ENCODE measurements at regions not wholly inside any gene's neighbourhood (a gene's known extent, or its start where the extent isn't known, plus 50 kb on each side); places are given as distances from the start of the nearest gene placed in this dataset.

DNA sequence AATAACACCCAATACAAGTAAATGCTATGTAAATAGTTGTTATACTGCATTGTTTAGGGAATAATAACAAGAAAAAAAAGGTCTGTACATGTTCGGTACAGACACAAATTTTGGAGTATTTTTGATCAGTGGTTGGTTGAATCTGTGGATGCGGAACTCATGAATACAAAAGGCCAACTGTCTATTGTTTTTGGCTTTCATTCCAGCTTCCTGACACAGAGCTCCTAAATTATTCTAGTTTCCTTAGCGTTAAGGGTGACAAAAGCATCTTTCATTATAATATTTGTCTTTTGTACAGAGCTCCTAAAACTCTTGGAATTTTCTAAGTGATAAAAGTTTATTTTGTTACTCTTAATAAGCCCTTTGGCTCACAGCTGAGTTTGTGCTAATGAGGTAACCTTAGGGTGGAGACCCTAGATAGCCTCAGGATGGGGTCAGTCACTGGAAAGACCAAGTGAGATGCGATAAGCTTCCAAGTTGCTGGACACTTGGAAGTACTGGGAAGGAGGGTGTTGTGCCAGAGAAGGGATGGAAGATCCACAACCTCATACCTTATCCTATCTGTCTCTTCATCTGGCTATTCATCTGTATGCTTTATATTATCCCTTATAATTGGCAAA lies 57.4 kb upstream of the PRRC2C start:
- 76% methylated on average over 4 of the region's 4 CpGs for WGBS
- Histone ChIP-seq H3K9me3 (ENCODE audit: control insufficient read depth in 4 of 4, low read length in 3 of 4) (no peaks in the 10 kb centered on the region), H3K27me3 (ENCODE audit: control insufficient read depth in 4 of 4, insufficient read depth in 4 of 4, low read length in 3 of 4) (peaks cover 0 to 2% (median 0%) of the 10 kb centered on the region in 4 donors), H3K4me1 (ENCODE audit: control insufficient read depth in 4 of 4, insufficient read depth in 4 of 4, low read length in 3 of 4) (no peaks in the 10 kb centered on the region), H3K36me3 (ENCODE audit: control insufficient read depth in 4 of 4, insufficient read depth in 3 of 4, low read depth in 1 of 4, low read length in 3 of 4) (no peaks in the 10 kb centered on the region), H3K9ac (ENCODE audit: low read depth in 1 of 2, low read length in 2 of 2) (no peak overlapping the region), H3K27ac (ENCODE audit: low read depth in 1 of 2, low read length in 2 of 2) (no peak overlapping the region), H3K4me3 (ENCODE audit: low read depth in 1 of 3, low read length in 3 of 3) (no peak overlapping the region)
- no peak for DNase-seq (ENCODE audit: low spot score)
- TF ChIP-seq YY1 (IDR thresholded peaks at IDR 0.05) (no peak), NR2F2 (IDR thresholded peaks at IDR 0.05) (peak; percentile 63)

DNA sequence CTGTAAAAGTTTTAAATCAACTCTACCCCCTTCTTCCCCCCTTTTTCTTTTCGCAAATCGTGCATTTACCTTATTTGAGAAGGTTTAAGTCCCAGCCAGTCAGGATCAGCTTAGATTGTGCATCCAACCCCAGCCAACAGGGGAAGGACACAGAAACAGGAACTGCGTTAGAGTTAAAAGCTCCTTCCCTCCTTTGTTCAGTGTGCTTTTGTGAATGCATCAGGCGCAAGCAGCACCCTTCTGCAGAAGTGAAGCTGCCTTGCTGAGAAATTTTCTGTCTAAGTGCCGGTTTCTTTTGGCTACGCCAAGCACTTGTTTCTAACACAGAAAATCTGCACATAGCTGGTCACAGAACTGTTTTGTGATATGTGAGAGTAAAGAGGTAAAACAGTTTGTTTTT lies 56.2 kb upstream of the PRRC2C start:
- peaks cover 0 to 2% (median 0%) of the 10 kb centered on the region in 4 donors for H3K27me3 ChIP-seq (ENCODE audit: control insufficient read depth in 4 of 4, insufficient read depth in 4 of 4, low read length in 3 of 4)
- no peaks in the 10 kb centered on the region for H3K9me3 ChIP-seq (ENCODE audit: control insufficient read depth in 4 of 4, low read length in 3 of 4)
- TF ChIP-seq GABPA (IDR thresholded peaks at IDR 0.05 in 1 of 2, conservative IDR thresholded peaks at IDR 0.05 in 1 of 2) = no peak
- H3K4me3 ChIP-seq (ENCODE audit: low read depth in 1 of 3, low read length in 3 of 3) = no peak overlapping the region
- WGBS = 90% methylated on average over 6 of the region's 6 CpGs
- H3K4me1 ChIP-seq (ENCODE audit: control insufficient read depth in 4 of 4, insufficient read depth in 4 of 4, low read length in 3 of 4) = no peaks in the 10 kb centered on the region
- no peaks in the 10 kb centered on the region for H3K36me3 ChIP-seq (ENCODE audit: control insufficient read depth in 4 of 4, insufficient read depth in 3 of 4, low read depth in 1 of 4, low read length in 3 of 4)
- H3K27ac ChIP-seq (ENCODE audit: low read depth in 1 of 2, low read length in 2 of 2) = no peak overlapping the region
- no peak for DNase-seq (ENCODE audit: low spot score)
- H3K9ac ChIP-seq (ENCODE audit: low read depth in 1 of 2, low read length in 2 of 2) = no peak overlapping the region

DNA sequence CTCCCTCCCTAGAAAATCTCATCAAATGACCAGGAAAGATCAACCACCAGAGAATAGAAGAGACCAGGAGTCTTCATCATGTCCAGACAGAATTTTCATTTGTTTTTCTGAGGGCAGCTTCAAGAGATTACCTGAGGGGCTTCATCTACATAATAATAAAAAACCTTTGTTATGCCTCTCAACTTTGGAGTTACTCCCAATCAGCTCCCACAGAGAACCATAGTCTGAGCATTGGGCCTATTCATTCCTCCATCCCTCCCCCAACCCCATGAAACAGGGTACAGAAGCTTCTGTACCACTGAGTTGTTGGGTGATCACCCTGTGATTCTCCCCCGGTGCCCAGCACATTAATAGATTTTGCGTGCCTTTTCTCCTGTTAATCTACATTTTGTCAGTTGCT lies 53.3 kb upstream of the PRRC2C start:
- Histone ChIP-seq H3K9me3 (ENCODE audit: control insufficient read depth in 4 of 4, low read length in 3 of 4) (no peaks in the 10 kb centered on the region), H3K4me1 (ENCODE audit: control insufficient read depth in 4 of 4, insufficient read depth in 4 of 4, low read length in 3 of 4) (no peaks in the 10 kb centered on the region), H3K27ac (ENCODE audit: low read depth in 1 of 2, low read length in 2 of 2) (no peak overlapping the region), H3K4me3 (ENCODE audit: low read depth in 1 of 3, low read length in 3 of 3) (no peak overlapping the region), H3K9ac (ENCODE audit: low read depth in 1 of 2, low read length in 2 of 2) (no peak overlapping the region), H3K27me3 (ENCODE audit: control insufficient read depth in 4 of 4, insufficient read depth in 4 of 4, low read length in 3 of 4) (peaks cover 0 to 2% (median 0%) of the 10 kb centered on the region in 4 donors), H3K36me3 (ENCODE audit: control insufficient read depth in 4 of 4, insufficient read depth in 3 of 4, low read depth in 1 of 4, low read length in 3 of 4) (no peaks in the 10 kb centered on the region)
- WGBS = 81% methylated on average over 2 of the region's 2 CpGs
- no peak for DNase-seq (ENCODE audit: low spot score)
- TF ChIP-seq HNF4A (conservative IDR thresholded peaks at IDR 0.05) (no peak), YY1 (IDR thresholded peaks at IDR 0.05) (no peak), FOXA2 (IDR thresholded peaks at IDR 0.05) (no peak), HNF4G (IDR thresholded peaks at IDR 0.05) (no peak), RXRA (IDR thresholded peaks at IDR 0.05) (no peak), FOXA1 (IDR thresholded peaks at IDR 0.05) (no peak)
- TF ChIP-seq, protein P1, sequence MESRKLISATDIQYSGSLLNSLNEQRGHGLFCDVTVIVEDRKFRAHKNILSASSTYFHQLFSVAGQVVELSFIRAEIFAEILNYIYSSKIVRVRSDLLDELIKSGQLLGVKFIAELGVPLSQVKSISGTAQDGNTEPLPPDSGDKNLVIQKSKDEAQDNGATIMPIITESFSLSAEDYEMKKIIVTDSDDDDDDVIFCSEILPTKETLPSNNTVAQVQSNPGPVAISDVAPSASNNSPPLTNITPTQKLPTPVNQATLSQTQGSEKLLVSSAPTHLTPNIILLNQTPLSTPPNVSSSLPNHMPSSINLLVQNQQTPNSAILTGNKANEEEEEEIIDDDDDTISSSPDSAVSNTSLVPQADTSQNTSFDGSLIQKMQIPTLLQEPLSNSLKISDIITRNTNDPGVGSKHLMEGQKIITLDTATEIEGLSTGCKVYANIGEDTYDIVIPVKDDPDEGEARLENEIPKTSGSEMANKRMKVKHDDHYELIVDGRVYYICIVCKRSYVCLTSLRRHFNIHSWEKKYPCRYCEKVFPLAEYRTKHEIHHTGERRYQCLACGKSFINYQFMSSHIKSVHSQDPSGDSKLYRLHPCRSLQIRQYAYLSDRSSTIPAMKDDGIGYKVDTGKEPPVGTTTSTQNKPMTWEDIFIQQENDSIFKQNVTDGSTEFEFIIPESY (IDR thresholded peaks at IDR 0.05) = no peak
- TF ChIP-seq, protein P2, sequence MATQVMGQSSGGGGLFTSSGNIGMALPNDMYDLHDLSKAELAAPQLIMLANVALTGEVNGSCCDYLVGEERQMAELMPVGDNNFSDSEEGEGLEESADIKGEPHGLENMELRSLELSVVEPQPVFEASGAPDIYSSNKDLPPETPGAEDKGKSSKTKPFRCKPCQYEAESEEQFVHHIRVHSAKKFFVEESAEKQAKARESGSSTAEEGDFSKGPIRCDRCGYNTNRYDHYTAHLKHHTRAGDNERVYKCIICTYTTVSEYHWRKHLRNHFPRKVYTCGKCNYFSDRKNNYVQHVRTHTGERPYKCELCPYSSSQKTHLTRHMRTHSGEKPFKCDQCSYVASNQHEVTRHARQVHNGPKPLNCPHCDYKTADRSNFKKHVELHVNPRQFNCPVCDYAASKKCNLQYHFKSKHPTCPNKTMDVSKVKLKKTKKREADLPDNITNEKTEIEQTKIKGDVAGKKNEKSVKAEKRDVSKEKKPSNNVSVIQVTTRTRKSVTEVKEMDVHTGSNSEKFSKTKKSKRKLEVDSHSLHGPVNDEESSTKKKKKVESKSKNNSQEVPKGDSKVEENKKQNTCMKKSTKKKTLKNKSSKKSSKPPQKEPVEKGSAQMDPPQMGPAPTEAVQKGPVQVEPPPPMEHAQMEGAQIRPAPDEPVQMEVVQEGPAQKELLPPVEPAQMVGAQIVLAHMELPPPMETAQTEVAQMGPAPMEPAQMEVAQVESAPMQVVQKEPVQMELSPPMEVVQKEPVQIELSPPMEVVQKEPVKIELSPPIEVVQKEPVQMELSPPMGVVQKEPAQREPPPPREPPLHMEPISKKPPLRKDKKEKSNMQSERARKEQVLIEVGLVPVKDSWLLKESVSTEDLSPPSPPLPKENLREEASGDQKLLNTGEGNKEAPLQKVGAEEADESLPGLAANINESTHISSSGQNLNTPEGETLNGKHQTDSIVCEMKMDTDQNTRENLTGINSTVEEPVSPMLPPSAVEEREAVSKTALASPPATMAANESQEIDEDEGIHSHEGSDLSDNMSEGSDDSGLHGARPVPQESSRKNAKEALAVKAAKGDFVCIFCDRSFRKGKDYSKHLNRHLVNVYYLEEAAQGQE (IDR thresholded peaks at IDR 0.05) = no peak
- TF ChIP-seq, protein P3, sequence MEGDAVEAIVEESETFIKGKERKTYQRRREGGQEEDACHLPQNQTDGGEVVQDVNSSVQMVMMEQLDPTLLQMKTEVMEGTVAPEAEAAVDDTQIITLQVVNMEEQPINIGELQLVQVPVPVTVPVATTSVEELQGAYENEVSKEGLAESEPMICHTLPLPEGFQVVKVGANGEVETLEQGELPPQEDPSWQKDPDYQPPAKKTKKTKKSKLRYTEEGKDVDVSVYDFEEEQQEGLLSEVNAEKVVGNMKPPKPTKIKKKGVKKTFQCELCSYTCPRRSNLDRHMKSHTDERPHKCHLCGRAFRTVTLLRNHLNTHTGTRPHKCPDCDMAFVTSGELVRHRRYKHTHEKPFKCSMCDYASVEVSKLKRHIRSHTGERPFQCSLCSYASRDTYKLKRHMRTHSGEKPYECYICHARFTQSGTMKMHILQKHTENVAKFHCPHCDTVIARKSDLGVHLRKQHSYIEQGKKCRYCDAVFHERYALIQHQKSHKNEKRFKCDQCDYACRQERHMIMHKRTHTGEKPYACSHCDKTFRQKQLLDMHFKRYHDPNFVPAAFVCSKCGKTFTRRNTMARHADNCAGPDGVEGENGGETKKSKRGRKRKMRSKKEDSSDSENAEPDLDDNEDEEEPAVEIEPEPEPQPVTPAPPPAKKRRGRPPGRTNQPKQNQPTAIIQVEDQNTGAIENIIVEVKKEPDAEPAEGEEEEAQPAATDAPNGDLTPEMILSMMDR (IDR thresholded peaks at IDR 0.05; ENCODE audit: low read depth, low read length, missing input control) = no peak
- TF ChIP-seq, protein P4, sequence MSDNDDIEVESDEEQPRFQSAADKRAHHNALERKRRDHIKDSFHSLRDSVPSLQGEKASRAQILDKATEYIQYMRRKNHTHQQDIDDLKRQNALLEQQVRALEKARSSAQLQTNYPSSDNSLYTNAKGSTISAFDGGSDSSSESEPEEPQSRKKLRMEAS (IDR thresholded peaks at IDR 0.05) = no peak
